HCT116 (cell line): ENCODE measurements at regions not wholly inside any gene's neighbourhood (a gene's known extent, or its start where the extent isn't known, plus 50 kb on each side); places are given as distances from the start of the nearest gene placed in this dataset.

ENCODE experiments used
- ATAC-seq: fragments of 200-7000 bp; cut with Tn5 transposase; 2 replicates; pipeline ENCODE4 v1.9.1; 2020; ENCODE audit warnings: mild to moderate bottlenecking, moderate library complexity
- BruUV-seq: library from RNA; stranded (reverse); fragments of 400-500 nt; replicated peaks from 2 replicates; lab custom pipeline; 2021; lab: Mats Ljungman, UMichigan
- CTCF ChIA-PET: fragments of 300-600 bp; sonication (Branson Sonifier 250); formaldehyde crosslinking; loops from one replicate; lab custom pipeline; 2021; ENCODE audit warnings: antibody characterized with exemption; lab: Charles Lee
- POLR2A ChIA-PET: fragments of 300-600, 350-600 bp; sonication (Branson Sonifier 250); formaldehyde crosslinking; loops from one replicate; lab custom pipeline; 2021; ENCODE audit warnings: antibody characterized with exemption; lab: Charles Lee
- RAD21 ChIA-PET, 2 experiments: fragments of 300-600 bp; sonication (Branson Sonifier 250); formaldehyde crosslinking; loops; one replicate each; lab custom pipeline; 2023; ENCODE audit warnings: low total read pairs in 2 of 2; ENCODE audit not compliant: uncharacterized antibody in 2 of 2, unreplicated experiment in 2 of 2, low non-redundant PET in 1 of 2; lab: Charles Lee
- DNase-seq: peaks from one replicate; pipeline ENCODE4 v3.0.0-alpha.2; 2010; ENCODE audit warnings: low read depth, low spot score
- H2AFZ ChIP-seq: fragments of 200-600 bp; shearing (Covaris generic), sonication (generic); 2 replicates; pipeline ENCODE4 v1.6.1; 2017; ENCODE audit warnings: low read depth, mixed run types, mixed read lengths, antibody characterized with exemption, low read length; ENCODE audit not compliant: poor library complexity, severe bottlenecking
- H3K27ac ChIP-seq: 2 replicates; pipeline ENCODE4 v1.5.1; 2012; ENCODE audit warnings: low read depth, low read length
- H3K27me3 ChIP-seq: fragments of 200-600 bp; sonication (generic); 2 replicates; pipeline ENCODE4 v1.6.1; 2016; ENCODE audit warnings: mixed run types, low read length, mixed read lengths; ENCODE audit not compliant: insufficient read depth
- H3K36me3 ChIP-seq, 2 experiments: fragments of 200-500 bp in 1 of 2; fragments of 200-600 bp in 1 of 2; sonication (Bioruptor generic) in 1 of 2; sonication (generic) in 1 of 2; 2 replicates each; pipeline versions ENCODE4 v1.5.1 to v1.6.1; 2014 to 2016; ENCODE audit warnings: low read length in 2 of 2, inconsistent platforms in 1 of 2, mixed read lengths in 1 of 2, mixed run types in 1 of 2; ENCODE audit not compliant: insufficient read depth in 2 of 2, control insufficient read depth in 1 of 2
- H3K4me1 ChIP-seq, 2 experiments: fragments of 200-600 bp in 1 of 2; sonication (generic) in 1 of 2; 2 replicates each; pipeline versions ENCODE4 v1.5.1 to v1.6.1; 2012 to 2017; ENCODE audit warnings: low read length in 2 of 2, inconsistent platforms in 1 of 2, mild to moderate bottlenecking in 1 of 2, mixed read lengths in 1 of 2, mixed run types in 1 of 2, moderate library complexity in 1 of 2; ENCODE audit not compliant: insufficient read depth in 2 of 2, control insufficient read depth in 1 of 2
- H3K4me2 ChIP-seq: fragments of 200-600 bp; sonication (generic); 2 replicates; pipeline ENCODE4 v1.6.1; 2017; ENCODE audit warnings: mixed run types, low read length, mixed read lengths
- H3K4me3 ChIP-seq, 2 experiments: fragments of 200-600 bp in 1 of 2; sonication (generic) in 1 of 2; replicated peaks in 1 of 2; 2 replicates each; pipeline ENCODE4 v1.5.1; 2011 to 2016; ENCODE audit warnings: low read length in 2 of 2, control low read depth in 1 of 2, low read depth in 1 of 2, mild to moderate bottlenecking in 1 of 2, mixed read lengths in 1 of 2, mixed run types in 1 of 2
- H3K79me2 ChIP-seq: fragments of 200-600 bp; sonication (generic); 2 replicates; pipeline ENCODE4 v1.6.1; 2017; ENCODE audit warnings: mild to moderate bottlenecking, mixed run types, low read length, moderate library complexity, mixed read lengths; ENCODE audit not compliant: insufficient read depth
- H3K9ac ChIP-seq: fragments of 200-600 bp; sonication (generic); 2 replicates; pipeline ENCODE4 v1.6.1; 2016; ENCODE audit warnings: low read length, mixed read lengths
- H3K9me2 ChIP-seq: fragments of 200-600 bp; sonication (generic), shearing (Covaris generic); 2 replicates; pipeline ENCODE4 v1.6.1; 2017; ENCODE audit warnings: mixed run types, mild to moderate bottlenecking, moderate library complexity; ENCODE audit not compliant: insufficient read depth
- H3K9me3 ChIP-seq, 2 experiments: fragments of 200-500 bp in 1 of 2; fragments of 200-600 bp in 1 of 2; sonication (Bioruptor generic) in 1 of 2; sonication (generic) in 1 of 2; 2 replicates each; pipeline ENCODE4 v1.6.1; 2014 to 2017; ENCODE audit warnings: low read length in 2 of 2, mixed read lengths in 2 of 2, inconsistent platforms in 1 of 2, low read depth in 1 of 2, mild to moderate bottlenecking in 1 of 2, mixed run types in 1 of 2, moderate library complexity in 1 of 2; ENCODE audit not compliant: control insufficient read depth in 1 of 2, insufficient read depth in 1 of 2
- H4K20me1 ChIP-seq: fragments of 200-600 bp; sonication (generic), shearing (Covaris generic); 2 replicates; pipeline ENCODE4 v1.6.1; 2017; ENCODE audit warnings: mixed run types, mild to moderate bottlenecking, moderate library complexity; ENCODE audit not compliant: insufficient read depth
- EZH2phosphoT487 ChIP-seq: fragments of 200-600 bp; IDR thresholded peaks from 2 replicates; pipeline ENCODE4 v1.6.1; 2018; ENCODE audit warnings: antibody characterized with exemption, borderline replicate concordance
- POLR2A ChIP-seq: IDR thresholded peaks from 2 replicates; pipeline ENCODE4 v1.7.0; 2011; ENCODE audit warnings: borderline replicate concordance; ENCODE audit not compliant: insufficient read depth, insufficient read length; ENCODE audit errors: extremely low read depth
- SP1 ChIP-seq: IDR thresholded peaks from 2 replicates; pipeline ENCODE4 v1.6.1; 2012; ENCODE audit warnings: low read depth
- SRF ChIP-seq: IDR thresholded peaks from 2 replicates; pipeline ENCODE4 v1.6.1; 2012; ENCODE audit warnings: low read depth
- ZFX ChIP-seq: fragments of 450-650 bp; IDR thresholded peaks from 2 replicates; pipeline ENCODE4 v1.6.1; 2017
- intact Hi-C: fragments of 100-400 bp; cut with micrococcal nuclease; formaldehyde crosslinking; loops from 2 replicates; pipeline ENCODE4 v1.10.0; 2022
- TF ChIP-seq, protein P1 (sequence below): IDR thresholded peaks from 2 replicates; pipeline ENCODE4 v1.6.1; 2012
- TF ChIP-seq, protein P2 (sequence below): IDR thresholded peaks from 2 replicates; pipeline ENCODE4 v1.6.1; 2011; ENCODE audit warnings: mild to moderate bottlenecking, low read length, moderate library complexity; ENCODE audit not compliant: insufficient replicate concordance; ENCODE audit errors: extremely low read depth
- TF ChIP-seq, protein P3 (sequence below), 3 experiments: fragments of 200-600 bp in 1 of 3; sonication (generic) in 1 of 3; IDR thresholded peaks in 2 of 3; conservative IDR thresholded peaks in 1 of 3; 2 replicates each; pipeline ENCODE4 v1.5.1; 2012 to 2017; ENCODE audit warnings: low read depth in 2 of 3, low read length in 2 of 3, antibody characterized with exemption in 1 of 3, borderline replicate concordance in 1 of 3, control low read depth in 1 of 3, mild to moderate bottlenecking in 1 of 3, mixed read lengths in 1 of 3, mixed run types in 1 of 3, moderate library complexity in 1 of 3; ENCODE audit not compliant: insufficient read depth in 1 of 3
- TF ChIP-seq, protein P4 (sequence below): IDR thresholded peaks from 2 replicates; pipeline ENCODE4 v1.6.1; 2012; ENCODE audit warnings: low read depth

DNA sequence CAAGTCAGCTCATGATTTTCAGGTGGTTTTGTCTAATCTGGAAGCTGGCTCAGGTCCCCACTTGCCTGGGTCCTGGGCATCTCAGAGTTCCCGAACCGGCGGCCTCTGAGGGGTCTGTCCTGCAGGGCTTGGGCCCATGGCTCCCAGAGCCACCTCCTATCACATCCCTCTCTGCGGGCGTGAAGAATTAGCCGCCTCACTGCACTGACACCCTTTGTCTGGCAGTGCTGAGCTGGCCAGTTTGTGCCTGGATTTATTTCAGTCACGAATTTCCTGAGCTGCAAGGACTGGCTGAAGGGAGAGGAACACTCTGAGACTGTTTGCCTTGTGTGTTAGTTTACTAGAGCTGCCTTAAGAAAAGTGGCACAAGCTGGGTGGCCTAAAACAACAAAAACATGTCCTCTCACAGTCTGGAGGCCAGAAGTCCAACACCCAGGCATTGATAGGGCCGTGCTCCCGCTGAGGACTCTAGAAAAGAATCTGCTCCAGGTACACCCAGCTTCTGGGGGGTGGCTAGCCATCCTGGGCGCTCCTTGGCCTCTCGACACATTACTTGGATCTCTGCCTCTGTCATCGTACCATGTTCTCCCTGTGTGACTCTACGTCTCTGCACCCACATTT is 217.5 kb upstream of the DYNLRB2 start:
- POLR2A ChIA-PET = no interaction called here
- BruUV-seq = no TSS peak
- Histone ChIP-seq H3K4me2 (no peak overlapping the region), H3K9me3 (peaks cover 44 to 58% of the 10 kb centered on the region in 2 experiments; a peak in 2 of 4 replicates), H3K9me2 (no peaks in the 10 kb centered on the region), H3K4me1 (no peaks in the 10 kb centered on the region), H3K79me2 (no peaks in the 10 kb centered on the region), H3K27ac (no peak overlapping the region), H3K36me3 (no peaks in the 10 kb centered on the region), H2AFZ (no peak overlapping the region), H3K9ac (no peak overlapping the region), H4K20me1 (no peaks in the 10 kb centered on the region), H3K4me3 (no peak overlapping the region), H3K27me3 (no peaks in the 10 kb centered on the region)
- no peak for ATAC-seq
- intact Hi-C loops = no loop called here
- DNase-seq = no peak
- TF ChIP-seq EZH2phosphoT487 (no peak), ZFX (no peak), SRF (no peak), SP1 (no peak), POLR2A (no peak)
- TF ChIP-seq, protein P1, sequence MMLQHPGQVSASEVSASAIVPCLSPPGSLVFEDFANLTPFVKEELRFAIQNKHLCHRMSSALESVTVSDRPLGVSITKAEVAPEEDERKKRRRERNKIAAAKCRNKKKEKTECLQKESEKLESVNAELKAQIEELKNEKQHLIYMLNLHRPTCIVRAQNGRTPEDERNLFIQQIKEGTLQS = no peak
- TF ChIP-seq, protein P2, sequence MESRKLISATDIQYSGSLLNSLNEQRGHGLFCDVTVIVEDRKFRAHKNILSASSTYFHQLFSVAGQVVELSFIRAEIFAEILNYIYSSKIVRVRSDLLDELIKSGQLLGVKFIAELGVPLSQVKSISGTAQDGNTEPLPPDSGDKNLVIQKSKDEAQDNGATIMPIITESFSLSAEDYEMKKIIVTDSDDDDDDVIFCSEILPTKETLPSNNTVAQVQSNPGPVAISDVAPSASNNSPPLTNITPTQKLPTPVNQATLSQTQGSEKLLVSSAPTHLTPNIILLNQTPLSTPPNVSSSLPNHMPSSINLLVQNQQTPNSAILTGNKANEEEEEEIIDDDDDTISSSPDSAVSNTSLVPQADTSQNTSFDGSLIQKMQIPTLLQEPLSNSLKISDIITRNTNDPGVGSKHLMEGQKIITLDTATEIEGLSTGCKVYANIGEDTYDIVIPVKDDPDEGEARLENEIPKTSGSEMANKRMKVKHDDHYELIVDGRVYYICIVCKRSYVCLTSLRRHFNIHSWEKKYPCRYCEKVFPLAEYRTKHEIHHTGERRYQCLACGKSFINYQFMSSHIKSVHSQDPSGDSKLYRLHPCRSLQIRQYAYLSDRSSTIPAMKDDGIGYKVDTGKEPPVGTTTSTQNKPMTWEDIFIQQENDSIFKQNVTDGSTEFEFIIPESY = no peak
- TF ChIP-seq, protein P3, sequence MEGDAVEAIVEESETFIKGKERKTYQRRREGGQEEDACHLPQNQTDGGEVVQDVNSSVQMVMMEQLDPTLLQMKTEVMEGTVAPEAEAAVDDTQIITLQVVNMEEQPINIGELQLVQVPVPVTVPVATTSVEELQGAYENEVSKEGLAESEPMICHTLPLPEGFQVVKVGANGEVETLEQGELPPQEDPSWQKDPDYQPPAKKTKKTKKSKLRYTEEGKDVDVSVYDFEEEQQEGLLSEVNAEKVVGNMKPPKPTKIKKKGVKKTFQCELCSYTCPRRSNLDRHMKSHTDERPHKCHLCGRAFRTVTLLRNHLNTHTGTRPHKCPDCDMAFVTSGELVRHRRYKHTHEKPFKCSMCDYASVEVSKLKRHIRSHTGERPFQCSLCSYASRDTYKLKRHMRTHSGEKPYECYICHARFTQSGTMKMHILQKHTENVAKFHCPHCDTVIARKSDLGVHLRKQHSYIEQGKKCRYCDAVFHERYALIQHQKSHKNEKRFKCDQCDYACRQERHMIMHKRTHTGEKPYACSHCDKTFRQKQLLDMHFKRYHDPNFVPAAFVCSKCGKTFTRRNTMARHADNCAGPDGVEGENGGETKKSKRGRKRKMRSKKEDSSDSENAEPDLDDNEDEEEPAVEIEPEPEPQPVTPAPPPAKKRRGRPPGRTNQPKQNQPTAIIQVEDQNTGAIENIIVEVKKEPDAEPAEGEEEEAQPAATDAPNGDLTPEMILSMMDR (IDR thresholded peaks at IDR 0.05 in 2 of 3, conservative IDR thresholded peaks at IDR 0.05 in 1 of 3; ENCODE audit: borderline replicate concordance in 1 of 3, insufficient read depth in 1 of 3, low read depth in 2 of 3, low read length in 2 of 3) = no peak
- TF ChIP-seq, protein P4, sequence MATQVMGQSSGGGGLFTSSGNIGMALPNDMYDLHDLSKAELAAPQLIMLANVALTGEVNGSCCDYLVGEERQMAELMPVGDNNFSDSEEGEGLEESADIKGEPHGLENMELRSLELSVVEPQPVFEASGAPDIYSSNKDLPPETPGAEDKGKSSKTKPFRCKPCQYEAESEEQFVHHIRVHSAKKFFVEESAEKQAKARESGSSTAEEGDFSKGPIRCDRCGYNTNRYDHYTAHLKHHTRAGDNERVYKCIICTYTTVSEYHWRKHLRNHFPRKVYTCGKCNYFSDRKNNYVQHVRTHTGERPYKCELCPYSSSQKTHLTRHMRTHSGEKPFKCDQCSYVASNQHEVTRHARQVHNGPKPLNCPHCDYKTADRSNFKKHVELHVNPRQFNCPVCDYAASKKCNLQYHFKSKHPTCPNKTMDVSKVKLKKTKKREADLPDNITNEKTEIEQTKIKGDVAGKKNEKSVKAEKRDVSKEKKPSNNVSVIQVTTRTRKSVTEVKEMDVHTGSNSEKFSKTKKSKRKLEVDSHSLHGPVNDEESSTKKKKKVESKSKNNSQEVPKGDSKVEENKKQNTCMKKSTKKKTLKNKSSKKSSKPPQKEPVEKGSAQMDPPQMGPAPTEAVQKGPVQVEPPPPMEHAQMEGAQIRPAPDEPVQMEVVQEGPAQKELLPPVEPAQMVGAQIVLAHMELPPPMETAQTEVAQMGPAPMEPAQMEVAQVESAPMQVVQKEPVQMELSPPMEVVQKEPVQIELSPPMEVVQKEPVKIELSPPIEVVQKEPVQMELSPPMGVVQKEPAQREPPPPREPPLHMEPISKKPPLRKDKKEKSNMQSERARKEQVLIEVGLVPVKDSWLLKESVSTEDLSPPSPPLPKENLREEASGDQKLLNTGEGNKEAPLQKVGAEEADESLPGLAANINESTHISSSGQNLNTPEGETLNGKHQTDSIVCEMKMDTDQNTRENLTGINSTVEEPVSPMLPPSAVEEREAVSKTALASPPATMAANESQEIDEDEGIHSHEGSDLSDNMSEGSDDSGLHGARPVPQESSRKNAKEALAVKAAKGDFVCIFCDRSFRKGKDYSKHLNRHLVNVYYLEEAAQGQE = no peak
- CTCF ChIA-PET = no interaction called here
- RAD21 ChIA-PET = no interaction called here
